Activated naive CD8-positive, alpha-beta T cell treated with anti-CD3 and anti-CD28 coated beads, Interleukin-2, amount 10 ng/mL, durations not matched to agents 7 days and 5 days (primary cell): ENCODE measurements at regions not wholly inside any gene's neighbourhood (a gene's known extent, or its start where the extent isn't known, plus 50 kb on each side); places are given as distances from the start of the nearest gene placed in this dataset.
A peak's percentile ranks its signal among the peaks of the same experiment; 100 is the strongest.

ENCODE experiments used
- ATAC-seq: fragments of 150-1000 bp; cut with Tn5 transposase; one replicate; pipeline ENCODE4 v1.10.0; 2021; ENCODE audit warnings: low read depth, moderate library complexity
- POLR2A ChIA-PET: fragments of 350-600 bp; sonication (Branson Sonifier 250); formaldehyde crosslinking; loops from one replicate; lab custom pipeline; 2021; ENCODE audit warnings: antibody characterized with exemption; lab: Charles Lee
- DNase-seq: peaks from one replicate; pipeline ENCODE4 v3.0.0; 2021
- H3K27ac Mint-ChIP-seq: one replicate; pipeline ENCODE4 v1.8.0; 2022; ENCODE audit warnings: mild to moderate bottlenecking, mixed read lengths
- H3K27me3 Mint-ChIP-seq: one replicate; pipeline ENCODE4 v1.8.0; 2022; ENCODE audit warnings: mild to moderate bottlenecking, moderate library complexity, mixed read lengths
- H3K36me3 Mint-ChIP-seq: one replicate; pipeline ENCODE4 v1.8.0; 2021; ENCODE audit warnings: mild to moderate bottlenecking, mixed read lengths
- H3K4me1 Mint-ChIP-seq: one replicate; pipeline ENCODE4 v1.8.0; 2021; ENCODE audit warnings: mixed read lengths
- H3K4me3 Mint-ChIP-seq: one replicate; pipeline ENCODE4 v1.8.0; 2022; ENCODE audit warnings: mild to moderate bottlenecking, moderate library complexity, mixed read lengths
- H3K9me3 Mint-ChIP-seq: one replicate; pipeline ENCODE4 v1.8.0; 2021; ENCODE audit warnings: mixed read lengths

DNA sequence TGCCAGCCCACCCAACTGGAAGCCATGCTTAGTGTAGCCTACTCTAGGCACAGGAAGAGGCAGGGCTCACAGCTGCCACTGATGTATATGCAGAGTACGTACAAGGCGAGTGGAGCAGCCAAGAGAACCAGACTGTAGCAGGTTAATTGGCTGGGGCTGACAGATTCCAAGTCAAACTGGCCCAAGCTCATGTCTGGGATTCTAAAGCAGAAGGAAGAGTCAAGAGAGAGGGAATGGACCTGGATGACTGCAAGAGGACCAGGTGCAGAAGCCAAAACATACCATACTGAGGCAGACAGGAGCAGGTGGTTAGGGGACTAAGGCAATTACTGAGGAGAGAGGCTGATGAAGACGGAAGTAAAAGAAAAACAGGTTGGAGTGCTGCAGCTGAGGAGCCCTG is 51.3 kb upstream of the LRRN2 start:
- Mint-ChIP-seq H3K36me3 (no peaks in the 10 kb centered on the region), H3K27me3 (peaks cover 51% of the 10 kb centered on the region), H3K27ac (no peak overlapping the region), H3K4me1 (no peaks in the 10 kb centered on the region), H3K9me3 (peaks cover 4% of the 10 kb centered on the region), H3K4me3 (no peak overlapping the region)
- POLR2A ChIA-PET: no interaction called here
- ATAC-seq: no peak
- DNase-seq: no peak

DNA sequence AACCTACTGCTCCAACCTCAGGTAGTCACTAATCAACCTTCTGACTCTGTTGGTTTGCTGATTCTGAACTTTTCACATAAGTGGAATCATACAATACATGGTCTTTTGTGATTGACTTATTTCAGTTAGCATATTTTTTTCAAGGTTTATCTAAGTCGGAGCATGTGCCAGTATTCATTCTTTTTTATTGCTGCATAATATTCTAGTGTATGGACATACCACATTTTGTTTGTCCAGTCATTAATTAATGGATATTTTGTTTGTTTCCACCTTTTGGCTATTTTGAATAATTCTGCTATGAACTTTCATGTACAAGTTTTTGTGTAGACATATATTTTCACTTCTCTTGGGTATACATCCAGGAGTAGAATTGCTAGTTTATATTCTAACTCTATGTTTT is 53.0 kb upstream of the LRRN2 start:
- H3K27ac Mint-ChIP-seq: no peak overlapping the region

GRCh38 chr1:204740354-204740753 is 54.8 kb upstream of the LRRN2 start:
- Mint-ChIP-seq H3K27ac (no peak overlapping the region), H3K36me3 (no peaks in the 10 kb centered on the region), H3K27me3 (peaks cover 48% of the 10 kb centered on the region), H3K4me1 (no peaks in the 10 kb centered on the region), H3K4me3 (no peak overlapping the region), H3K9me3 (peaks cover 4% of the 10 kb centered on the region)
- ATAC-seq (no peak), DNase-seq (no peak)
- POLR2A ChIA-PET: no interaction called here

More for the DNA sequence above, 53.0 kb upstream of the LRRN2 start:
- H3K9me3 Mint-ChIP-seq: peaks cover 4% of the 10 kb centered on the region
- DNase-seq (no peak), ATAC-seq (no peak)
- H3K4me3 Mint-ChIP-seq: no peak overlapping the region
- no peaks in the 10 kb centered on the region for H3K36me3 Mint-ChIP-seq
- no peaks in the 10 kb centered on the region for H3K4me1 Mint-ChIP-seq
- POLR2A ChIA-PET: no interaction called here
- H3K27me3 Mint-ChIP-seq: peaks cover 53% of the 10 kb centered on the region

DNA sequence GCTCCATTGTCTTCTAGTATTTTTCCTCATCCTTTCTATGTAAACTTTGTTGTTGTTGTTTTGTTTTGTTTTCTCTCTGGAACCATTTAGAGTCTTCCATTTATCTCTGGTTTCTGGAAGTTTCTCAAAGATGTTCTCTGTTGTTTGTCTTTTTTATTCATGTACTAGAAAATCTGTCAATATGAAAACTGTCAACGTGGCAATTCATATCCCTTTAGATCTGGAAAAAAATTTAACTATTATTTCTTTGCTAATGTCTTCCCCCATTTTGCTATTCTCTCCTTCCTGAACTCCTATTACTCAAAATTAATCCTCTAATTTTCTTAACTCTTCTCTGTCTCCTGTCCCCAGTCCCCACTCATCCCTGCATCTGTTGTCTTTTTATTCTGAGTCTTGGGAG is 55.9 kb upstream of the LRRN2 start:
- Mint-ChIP-seq H3K36me3 (no peaks in the 10 kb centered on the region), H3K27ac (no peak overlapping the region), H3K9me3 (peaks cover 4% of the 10 kb centered on the region), H3K4me1 (no peaks in the 10 kb centered on the region), H3K4me3 (no peak overlapping the region), H3K27me3 (peaks cover 46% of the 10 kb centered on the region)
- DNase-seq: no peak
- POLR2A ChIA-PET: no interaction called here
- ATAC-seq: no peak

DNA sequence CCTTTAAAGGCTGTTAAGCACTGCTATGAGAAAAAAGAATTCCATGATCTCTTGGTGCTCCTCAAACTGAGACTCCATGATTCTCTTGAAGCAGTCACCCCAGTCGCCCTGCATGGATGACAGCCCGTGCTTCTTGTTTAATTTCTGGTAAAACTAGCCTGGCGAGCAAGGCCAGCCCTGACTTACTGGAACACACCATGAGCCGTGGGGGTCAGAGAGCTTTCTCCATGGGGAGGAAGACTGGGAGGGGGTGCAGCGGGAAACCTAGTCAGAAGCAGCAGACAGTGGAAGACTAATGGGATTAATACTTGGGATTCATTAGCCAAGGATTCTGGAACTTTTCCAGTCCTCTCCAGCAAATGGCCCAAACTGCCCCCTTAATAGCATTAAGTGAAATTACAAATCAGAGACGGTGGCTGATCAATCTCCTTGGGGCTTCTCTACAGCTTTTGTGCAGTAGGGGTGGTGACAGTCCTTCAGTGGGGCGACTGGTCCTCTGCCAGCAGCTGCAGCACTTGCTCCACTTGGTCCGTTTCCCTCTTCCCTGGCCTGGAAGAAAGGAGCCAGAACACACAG is 57.2 kb upstream of the LRRN2 start:
- no peak for ATAC-seq
- Mint-ChIP-seq H3K9me3 (peaks cover 2% of the 10 kb centered on the region), H3K36me3 (no peaks in the 10 kb centered on the region), H3K4me3 (no peak overlapping the region), H3K4me1 (no peaks in the 10 kb centered on the region), H3K27me3 (peaks cover 48% of the 10 kb centered on the region), H3K27ac (no peak overlapping the region)
- no peak for DNase-seq
- POLR2A ChIA-PET: no interaction called here

- POLR2A ChIA-PET: no interaction called here
- no peaks in the 10 kb centered on the region for H3K9me3 Mint-ChIP-seq
Measured at GRCh38 chr1:204744107-204744779, 58.7 kb upstream of the LRRN2 start.

GRCh38 chr1:204746838-204747442 is 61.4 kb upstream of the LRRN2 start:
- H3K9me3 Mint-ChIP-seq: no peaks in the 10 kb centered on the region
- H3K4me3 Mint-ChIP-seq: no peak overlapping the region
- ATAC-seq (peak; percentile 67), DNase-seq (no peak)
- POLR2A ChIA-PET: no interaction called here
- H3K27me3 Mint-ChIP-seq: peaks cover 17% of the 10 kb centered on the region
- no peak overlapping the region for H3K27ac Mint-ChIP-seq
- H3K36me3 Mint-ChIP-seq: no peaks in the 10 kb centered on the region
- no peaks in the 10 kb centered on the region for H3K4me1 Mint-ChIP-seq

More at GRCh38 chr1:204744107-204744779, 58.7 kb upstream of the LRRN2 start:
- Mint-ChIP-seq H3K4me1 (no peaks in the 10 kb centered on the region), H3K4me3 (no peak overlapping the region), H3K27ac (no peak overlapping the region), H3K36me3 (no peaks in the 10 kb centered on the region), H3K27me3 (peaks cover 41% of the 10 kb centered on the region)
- DNase-seq: no peak
- no peak for ATAC-seq

DNA sequence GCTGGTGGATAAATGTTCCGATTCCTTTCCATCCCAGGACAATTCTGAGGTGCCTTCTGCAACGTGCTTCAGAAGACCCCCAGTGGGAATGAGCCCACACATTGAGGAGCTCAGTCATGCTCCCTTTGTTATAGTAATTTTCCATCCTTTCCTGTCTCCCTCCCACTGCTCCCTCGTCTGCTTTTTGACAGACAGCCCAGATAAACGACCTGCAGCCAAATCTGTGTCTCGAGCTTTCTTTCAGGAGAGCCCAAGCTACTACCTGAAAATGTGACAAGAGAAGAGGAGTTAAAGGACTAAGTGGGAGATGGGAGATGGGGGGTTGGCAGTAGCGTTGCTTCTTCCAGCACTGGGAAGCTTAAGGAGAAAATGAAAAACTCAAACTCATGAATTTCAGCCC is 65.9 kb upstream of the LRRN2 start:
- no peaks in the 10 kb centered on the region for H3K4me1 Mint-ChIP-seq
- POLR2A ChIA-PET: no interaction called here
- no peak overlapping the region for H3K4me3 Mint-ChIP-seq
- H3K36me3 Mint-ChIP-seq: no peaks in the 10 kb centered on the region
- peaks cover 13% of the 10 kb centered on the region for H3K27me3 Mint-ChIP-seq
- H3K27ac Mint-ChIP-seq: no peak overlapping the region
- ATAC-seq (no peak), DNase-seq (no peak)
- H3K9me3 Mint-ChIP-seq: no peaks in the 10 kb centered on the region

DNA sequence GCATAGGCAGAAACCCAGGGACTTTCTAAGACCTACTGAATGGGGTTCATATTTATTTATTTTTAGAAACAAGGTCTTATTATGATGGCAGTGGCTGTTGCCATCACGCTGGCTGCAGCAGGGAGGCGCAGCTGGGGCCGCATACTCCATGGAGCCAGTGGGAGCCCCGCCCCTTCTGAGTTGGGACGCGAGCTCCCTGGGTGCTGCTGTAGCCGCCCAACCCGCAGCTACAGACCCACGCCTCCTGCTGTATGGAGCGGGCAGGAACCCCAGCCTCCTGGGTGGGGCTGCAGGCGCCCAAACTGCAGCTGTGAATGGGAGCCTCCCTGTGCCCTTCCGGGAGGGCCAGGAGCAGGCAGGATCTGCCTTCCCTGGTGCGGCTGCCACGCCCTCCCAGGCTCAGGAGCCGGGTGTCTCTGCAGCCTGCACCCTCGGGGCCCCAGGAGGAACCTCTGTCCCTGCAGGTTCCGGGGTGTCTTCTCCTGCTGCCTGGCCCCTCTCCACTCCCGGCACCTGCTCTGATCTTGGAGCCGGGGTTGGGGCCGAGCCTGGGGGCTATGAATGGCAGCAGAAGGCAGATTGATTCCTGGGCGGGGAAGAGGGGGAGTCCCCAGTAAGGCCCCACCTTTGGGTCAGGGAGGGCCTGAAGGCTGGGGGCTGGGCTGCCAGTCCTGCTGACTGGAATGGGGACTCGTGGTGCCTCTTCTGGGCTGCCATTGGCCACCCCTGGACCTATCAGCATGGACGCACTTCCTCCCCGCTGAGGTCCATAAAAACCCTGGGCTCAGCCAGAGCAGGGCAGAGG is 66.5 kb upstream of the LRRN2 start:
- Mint-ChIP-seq H3K4me3 (no peak overlapping the region), H3K27me3 (peaks cover 9% of the 10 kb centered on the region), H3K4me1 (peaks cover 3% of the 10 kb centered on the region), H3K9me3 (no peaks in the 10 kb centered on the region), H3K27ac (peak overlapping the region; percentile 39), H3K36me3 (no peaks in the 10 kb centered on the region)
- POLR2A ChIA-PET: no interaction called here
- DNase-seq: no peak
- no peak for ATAC-seq

- no peaks in the 10 kb centered on the region for H3K9me3 Mint-ChIP-seq
Measured at GRCh38 chr1:204752688-204753040, 67.1 kb upstream of the LRRN2 start.

GRCh38 chr1:204754821-204755220 is 69.3 kb upstream of the LRRN2 start:
- Mint-ChIP-seq H3K36me3 (no peaks in the 10 kb centered on the region), H3K27me3 (peaks cover 9% of the 10 kb centered on the region), H3K9me3 (no peaks in the 10 kb centered on the region), H3K4me1 (peaks cover 3% of the 10 kb centered on the region), H3K4me3 (no peak overlapping the region), H3K27ac (no peak overlapping the region)
- DNase-seq (no peak), ATAC-seq (no peak)
- POLR2A ChIA-PET: no interaction called here

More at GRCh38 chr1:204752688-204753040, 67.1 kb upstream of the LRRN2 start:
- POLR2A ChIA-PET: no interaction called here
- Mint-ChIP-seq H3K4me1 (peaks cover 3% of the 10 kb centered on the region), H3K4me3 (no peak overlapping the region), H3K36me3 (no peaks in the 10 kb centered on the region), H3K27me3 (peaks cover 7% of the 10 kb centered on the region), H3K27ac (peak overlapping the region; percentile 39)
- ATAC-seq (no peak), DNase-seq (no peak)

DNA sequence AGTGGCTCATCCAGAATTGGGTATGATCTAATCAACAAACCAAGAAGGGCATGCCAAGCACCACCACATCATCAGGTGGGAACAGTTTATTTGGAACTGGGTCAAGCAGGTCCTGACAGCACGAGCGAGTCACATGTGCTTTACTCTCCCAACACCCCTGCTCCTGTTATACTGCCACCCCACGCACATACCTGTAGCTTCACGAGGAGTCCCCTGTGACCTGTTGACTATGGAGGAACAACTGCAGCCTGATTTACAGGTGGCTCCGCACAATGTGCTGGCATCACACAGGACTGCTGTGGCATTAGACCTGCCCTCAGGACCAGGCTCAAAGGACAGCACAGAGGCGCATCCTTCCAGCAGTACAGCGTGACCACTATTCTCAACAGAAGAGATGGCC is 70.8 kb upstream of the LRRN2 start:
- DNase-seq (no peak), ATAC-seq (no peak)
- Mint-ChIP-seq H3K27ac (no peak overlapping the region), H3K4me1 (peaks cover 3% of the 10 kb centered on the region), H3K4me3 (no peak overlapping the region), H3K27me3 (peaks cover 11% of the 10 kb centered on the region), H3K36me3 (no peaks in the 10 kb centered on the region), H3K9me3 (no peaks in the 10 kb centered on the region)
- POLR2A ChIA-PET: no interaction called here

- no peak overlapping the region for H3K27ac Mint-ChIP-seq
- H3K36me3 Mint-ChIP-seq: no peaks in the 10 kb centered on the region
Measured at GRCh38 chr1:204756811-204757210, 71.3 kb upstream of the LRRN2 start.

More at GRCh38 chr1:204756811-204757210, 71.3 kb upstream of the LRRN2 start:
- DNase-seq (no peak), ATAC-seq (no peak)
- no peaks in the 10 kb centered on the region for H3K9me3 Mint-ChIP-seq
- POLR2A ChIA-PET: no interaction called here
- no peak overlapping the region for H3K4me3 Mint-ChIP-seq
- peaks cover 3% of the 10 kb centered on the region for H3K4me1 Mint-ChIP-seq
- H3K27me3 Mint-ChIP-seq: peaks cover 11% of the 10 kb centered on the region
